GM21515 (cell line): ENCODE measurements at regions not wholly inside any gene's neighbourhood (a gene's known extent, or its start where the extent isn't known, plus 50 kb on each side); places are given as distances from the start of the nearest gene placed in this dataset.
A peak's percentile ranks its signal among the peaks of the same experiment; 100 is the strongest.

ENCODE experiments used
- ATAC-seq: cut with Tn5 transposase; IDR thresholded peaks from one replicate; pipeline ENCODE4 v1.9.1; 2021; ENCODE audit not compliant: unreplicated experiment

- ATAC-seq, result peak; percentile 94
Measured at GRCh38 chrX:2608638-2609430, 82.3 kb upstream of the CD99 start.

- ATAC-seq, result no peak
Measured at GRCh38 chrX:2607113-2607512, 84.0 kb upstream of the CD99 start.

- no peak for ATAC-seq
Measured at GRCh38 chrX:2600564-2600963, 90.5 kb upstream of the CD99 start.

- ATAC-seq, result no peak
Measured at GRCh38 chrX:2596555-2597255, 94.4 kb upstream of the CD99 start.

GRCh38 chrX:2596045-2596444 is 95.0 kb upstream of the CD99 start:
- ATAC-seq, result no peak

- ATAC-seq, result no peak
Measured at GRCh38 chrX:2595258-2595657, 94.5 kb upstream of the DHRSX start.

GRCh38 chrX:2594491-2594890 is 93.7 kb upstream of the DHRSX start:
- no peak for ATAC-seq

GRCh38 chrX:2592279-2592678 is 91.5 kb upstream of the DHRSX start:
- no peak for ATAC-seq

- ATAC-seq, result no peak
Measured at GRCh38 chrX:2589186-2590020, 88.6 kb upstream of the DHRSX start.

GRCh38 chrX:2588049-2588448 is 87.3 kb upstream of the DHRSX start:
- no peak for ATAC-seq

- ATAC-seq, result no peak
Measured at GRCh38 chrX:2587146-2587545, 86.4 kb upstream of the DHRSX start.

- no peak for ATAC-seq
Measured at GRCh38 chrX:2585158-2585470, 84.3 kb upstream of the DHRSX start.

GRCh38 chrX:2584251-2585157 is 83.7 kb upstream of the DHRSX start:
- ATAC-seq, result no peak

- no peak for ATAC-seq
Measured at GRCh38 chrX:2583194-2584162, 82.7 kb upstream of the DHRSX start.

- ATAC-seq, result no peak
Measured at GRCh38 chrX:2582667-2583066, 81.9 kb upstream of the DHRSX start.

GRCh38 chrX:2581296-2581695 is 80.5 kb upstream of the DHRSX start:
- no peak for ATAC-seq

- no peak for ATAC-seq
Measured at GRCh38 chrX:2578864-2579263, 78.1 kb upstream of the DHRSX start.

GRCh38 chrX:2577844-2578466 is 77.2 kb upstream of the DHRSX start:
- no peak for ATAC-seq

GRCh38 chrX:2576793-2577192 is 76.0 kb upstream of the DHRSX start:
- ATAC-seq, result no peak
